ENCODE measurements at regions not wholly inside any gene's neighbourhood (a gene's known extent, or its start where the extent isn't known, plus 50 kb on each side); places are given as distances from the start of the nearest gene placed in this dataset.
"Not testable (repeated sequence)": the region's sequence is repeated elsewhere in the genome, so short reads cannot be mapped to it uniquely, and the experiment has no call there.

- H3K4me3 Mint-ChIP-seq; H3K4me1 Mint-ChIP-seq; CTCF ChIA-PET; H3K27ac Mint-ChIP-seq; intact Hi-C loops (cut with DNase I, micrococcal nuclease); POLR2A ChIA-PET; H3K36me3 Mint-ChIP-seq (ENCODE audit: low read depth); H3K27me3 Mint-ChIP-seq; DNase-seq; ATAC-seq; H3K9me3 Mint-ChIP-seq (ENCODE audit: low read depth): not testable (repeated sequence)
These were observed 772.9 kb upstream of the TPTE start for GRCh38 chr21:9748451-9748850.

GRCh38 chr21:9749741-9750230, 771.6 kb upstream of the TPTE start:
- H3K4me1 Mint-ChIP-seq; DNase-seq; intact Hi-C loops (cut with DNase I, micrococcal nuclease); H3K36me3 Mint-ChIP-seq (ENCODE audit: low read depth); ATAC-seq; H3K9me3 Mint-ChIP-seq (ENCODE audit: low read depth); H3K27me3 Mint-ChIP-seq; H3K4me3 Mint-ChIP-seq; POLR2A ChIA-PET; CTCF ChIA-PET; H3K27ac Mint-ChIP-seq: not testable (repeated sequence)

- ChIA-PET POLR2A (no interaction called here), CTCF (no interaction called here)
- no peaks in the 10 kb centered on the region for H3K27me3 Mint-ChIP-seq
- H3K4me3 Mint-ChIP-seq: no peak overlapping the region
- no peaks in the 10 kb centered on the region for H3K36me3 Mint-ChIP-seq (ENCODE audit: low read depth)
- intact Hi-C loops (cut with DNase I, micrococcal nuclease): no loop called here
- H3K4me1 Mint-ChIP-seq: no peaks in the 10 kb centered on the region
- no peak overlapping the region for H3K27ac Mint-ChIP-seq
- DNase-seq: no peak
- ATAC-seq: no peak
- peaks cover 3% of the 10 kb centered on the region for H3K9me3 Mint-ChIP-seq (ENCODE audit: low read depth)
These were observed 770.9 kb upstream of the TPTE start for GRCh38 chr21:9750341-9751086.

GRCh38 chr21:9751087-9751585, 770.2 kb upstream of the TPTE start:
- CTCF ChIA-PET, POLR2A ChIA-PET: not testable (repeated sequence)

GRCh38 chr21:9752028-9752427, 769.4 kb upstream of the TPTE start:
- H3K9me3 Mint-ChIP-seq (ENCODE audit: low read depth); H3K4me3 Mint-ChIP-seq; intact Hi-C loops (cut with DNase I, micrococcal nuclease); POLR2A ChIA-PET; CTCF ChIA-PET; DNase-seq; ATAC-seq; H3K27ac Mint-ChIP-seq; H3K36me3 Mint-ChIP-seq (ENCODE audit: low read depth); H3K27me3 Mint-ChIP-seq; H3K4me1 Mint-ChIP-seq: not testable (repeated sequence)

More at GRCh38 chr21:9751087-9751585, 770.2 kb upstream of the TPTE start:
- ATAC-seq; H3K27me3 Mint-ChIP-seq; H3K4me1 Mint-ChIP-seq; DNase-seq; intact Hi-C loops (cut with DNase I, micrococcal nuclease); H3K27ac Mint-ChIP-seq; H3K9me3 Mint-ChIP-seq (ENCODE audit: low read depth); H3K4me3 Mint-ChIP-seq; H3K36me3 Mint-ChIP-seq (ENCODE audit: low read depth): not testable (repeated sequence)

GRCh38 chr21:9753441-9753840, 767.9 kb upstream of the TPTE start:
- H3K27ac Mint-ChIP-seq; ATAC-seq; H3K36me3 Mint-ChIP-seq (ENCODE audit: low read depth); H3K27me3 Mint-ChIP-seq; H3K4me3 Mint-ChIP-seq; DNase-seq; H3K4me1 Mint-ChIP-seq; CTCF ChIA-PET; POLR2A ChIA-PET; intact Hi-C loops (cut with DNase I, micrococcal nuclease); H3K9me3 Mint-ChIP-seq (ENCODE audit: low read depth): not testable (repeated sequence)

- no peaks in the 10 kb centered on the region for H3K36me3 Mint-ChIP-seq (ENCODE audit: low read depth)
- no peaks in the 10 kb centered on the region for H3K4me1 Mint-ChIP-seq
- DNase-seq: no peak
- peaks cover 8% of the 10 kb centered on the region for H3K9me3 Mint-ChIP-seq (ENCODE audit: low read depth)
- no peak for ATAC-seq
- ChIA-PET POLR2A (no interaction called here), CTCF (no interaction called here)
- H3K4me3 Mint-ChIP-seq: no peak overlapping the region
- intact Hi-C loops (cut with DNase I, micrococcal nuclease): no loop called here
- no peak overlapping the region for H3K27ac Mint-ChIP-seq
- H3K27me3 Mint-ChIP-seq: no peaks in the 10 kb centered on the region
These were observed 767.4 kb upstream of the TPTE start for GRCh38 chr21:9753943-9754342.

- CTCF ChIA-PET; H3K4me1 Mint-ChIP-seq; H3K36me3 Mint-ChIP-seq (ENCODE audit: low read depth); DNase-seq; H3K27me3 Mint-ChIP-seq; H3K27ac Mint-ChIP-seq; H3K4me3 Mint-ChIP-seq; POLR2A ChIA-PET; ATAC-seq; intact Hi-C loops (cut with DNase I, micrococcal nuclease); H3K9me3 Mint-ChIP-seq (ENCODE audit: low read depth): not testable (repeated sequence)
These were observed 766.9 kb upstream of the TPTE start for GRCh38 chr21:9754434-9754833.

- intact Hi-C loops (cut with DNase I, micrococcal nuclease): no loop called here
- Mint-ChIP-seq H3K27me3 (no peaks in the 10 kb centered on the region), H3K4me1 (no peaks in the 10 kb centered on the region), H3K4me3 (no peak overlapping the region), H3K27ac (no peak overlapping the region), H3K36me3 (ENCODE audit: low read depth) (no peaks in the 10 kb centered on the region), H3K9me3 (ENCODE audit: low read depth) (peaks cover 8% of the 10 kb centered on the region)
- ChIA-PET CTCF (no interaction called here), POLR2A (no interaction called here)
- ATAC-seq (no peak), DNase-seq (no peak)
These were observed 765.8 kb upstream of the TPTE start for GRCh38 chr21:9755611-9756010.

- ChIA-PET CTCF (no interaction called here), POLR2A (no interaction called here)
- intact Hi-C loops (cut with DNase I, micrococcal nuclease): no loop called here
- ATAC-seq: no peak
- H3K27me3 Mint-ChIP-seq: no peaks in the 10 kb centered on the region
- H3K4me3 Mint-ChIP-seq: no peak overlapping the region
- no peak overlapping the region for H3K27ac Mint-ChIP-seq
- DNase-seq: no peak
- H3K4me1 Mint-ChIP-seq: no peaks in the 10 kb centered on the region
- H3K36me3 Mint-ChIP-seq (ENCODE audit: low read depth): no peaks in the 10 kb centered on the region
- peaks cover 8% of the 10 kb centered on the region for H3K9me3 Mint-ChIP-seq (ENCODE audit: low read depth)
These were observed 764.7 kb upstream of the TPTE start for GRCh38 chr21:9756677-9757076.

GRCh38 chr21:9757118-9757517, 764.3 kb upstream of the TPTE start:
- H3K27ac Mint-ChIP-seq; intact Hi-C loops (cut with DNase I, micrococcal nuclease); H3K27me3 Mint-ChIP-seq; H3K4me3 Mint-ChIP-seq; H3K4me1 Mint-ChIP-seq; CTCF ChIA-PET; POLR2A ChIA-PET; H3K36me3 Mint-ChIP-seq (ENCODE audit: low read depth); ATAC-seq; DNase-seq; H3K9me3 Mint-ChIP-seq (ENCODE audit: low read depth): not testable (repeated sequence)

GRCh38 chr21:9757572-9757971, 763.8 kb upstream of the TPTE start:
- CTCF ChIA-PET; H3K27me3 Mint-ChIP-seq; H3K36me3 Mint-ChIP-seq (ENCODE audit: low read depth); POLR2A ChIA-PET; ATAC-seq; DNase-seq; H3K4me1 Mint-ChIP-seq; intact Hi-C loops (cut with DNase I, micrococcal nuclease); H3K27ac Mint-ChIP-seq; H3K4me3 Mint-ChIP-seq; H3K9me3 Mint-ChIP-seq (ENCODE audit: low read depth): not testable (repeated sequence)

All from activated CD4-positive, alpha-beta T cell treated with anti-CD3 and anti-CD28 coated beads for 36 hours (primary cell).